CD4-positive, alpha-beta T cell treated with Interleukin-21 for 1 hour (primary cell): ENCODE measurements at regions not wholly inside any gene's neighbourhood (a gene's known extent, or its start where the extent isn't known, plus 50 kb on each side); places are given as distances from the start of the nearest gene placed in this dataset.

Source experiments
- DNase-seq: peaks from one replicate; pipeline ENCODE4 v3.0.0-alpha.2; 2020

DNA sequence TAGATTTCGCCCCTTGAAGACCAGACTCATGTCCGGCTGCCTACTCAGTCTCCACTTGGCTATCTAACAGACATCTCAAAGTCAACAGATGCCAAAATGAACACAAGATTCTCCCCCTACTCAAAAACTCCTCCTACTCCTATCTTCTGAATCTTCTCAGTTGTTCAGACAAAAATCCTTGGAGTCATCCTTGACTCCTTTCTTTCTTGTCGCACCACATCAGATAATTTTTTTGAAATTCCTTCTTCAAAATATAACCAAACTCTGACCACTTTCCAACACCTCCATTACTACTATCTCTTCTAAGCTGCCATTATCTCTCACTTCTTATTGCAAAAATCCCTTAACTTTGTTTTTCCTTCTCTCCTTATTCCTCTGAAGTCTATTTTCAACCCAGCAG is 141.9 kb upstream of the SLC7A14 start:
- DNase-seq, result no peak

GRCh38 chr3:170726976-170727661 is 141.2 kb upstream of the SLC7A14 start:
- no peak for DNase-seq

- DNase-seq, result no peak
These were observed 139.4 kb upstream of the SLC7A14 start for GRCh38 chr3:170725285-170725731.

DNA sequence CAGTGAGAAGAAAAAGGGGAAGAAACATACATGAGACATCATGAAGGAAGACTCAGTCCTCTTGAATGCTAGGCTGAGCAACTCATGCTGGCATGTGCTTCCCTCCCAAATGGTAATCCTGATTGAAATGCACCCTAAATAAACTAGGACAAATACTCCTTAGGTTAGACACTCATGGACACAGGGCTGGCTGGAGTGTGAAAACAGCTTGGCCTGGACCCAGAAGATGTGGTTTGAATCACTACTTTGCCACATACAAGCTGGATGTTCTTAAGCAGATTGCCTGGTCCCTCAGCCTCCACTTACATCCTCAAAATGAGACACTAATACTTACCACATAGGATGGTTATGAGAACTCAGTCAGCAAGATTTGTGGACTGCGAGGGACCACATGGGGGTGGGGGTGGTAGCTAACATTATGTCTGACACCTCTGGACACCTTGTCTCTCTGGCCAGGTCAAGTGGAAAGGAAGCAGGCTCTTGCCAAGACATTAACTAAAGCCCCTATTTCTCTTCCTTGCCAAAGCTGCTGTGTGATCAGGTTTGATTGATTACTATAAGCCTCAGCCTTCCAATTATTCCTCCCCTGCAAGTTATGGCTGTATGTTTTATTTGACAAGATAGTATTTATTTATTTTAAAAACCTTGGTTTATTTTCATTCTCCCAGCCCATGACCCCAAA is 138.9 kb upstream of the SLC7A14 start:
- no peak for DNase-seq

GRCh38 chr3:170723241-170723640 is 137.4 kb upstream of the SLC7A14 start:
- no peak for DNase-seq

- DNase-seq, result no peak
These were observed 135.7 kb upstream of the SLC7A14 start for GRCh38 chr3:170721563-170721962.

- no peak for DNase-seq
These were observed 133.4 kb upstream of the SLC7A14 start for GRCh38 chr3:170719300-170719699.

- DNase-seq, result no peak
These were observed 133.0 kb upstream of the SLC7A14 start for GRCh38 chr3:170718848-170719247.

GRCh38 chr3:170717410-170718402 is 131.8 kb upstream of the SLC7A14 start:
- DNase-seq, result no peak

DNA sequence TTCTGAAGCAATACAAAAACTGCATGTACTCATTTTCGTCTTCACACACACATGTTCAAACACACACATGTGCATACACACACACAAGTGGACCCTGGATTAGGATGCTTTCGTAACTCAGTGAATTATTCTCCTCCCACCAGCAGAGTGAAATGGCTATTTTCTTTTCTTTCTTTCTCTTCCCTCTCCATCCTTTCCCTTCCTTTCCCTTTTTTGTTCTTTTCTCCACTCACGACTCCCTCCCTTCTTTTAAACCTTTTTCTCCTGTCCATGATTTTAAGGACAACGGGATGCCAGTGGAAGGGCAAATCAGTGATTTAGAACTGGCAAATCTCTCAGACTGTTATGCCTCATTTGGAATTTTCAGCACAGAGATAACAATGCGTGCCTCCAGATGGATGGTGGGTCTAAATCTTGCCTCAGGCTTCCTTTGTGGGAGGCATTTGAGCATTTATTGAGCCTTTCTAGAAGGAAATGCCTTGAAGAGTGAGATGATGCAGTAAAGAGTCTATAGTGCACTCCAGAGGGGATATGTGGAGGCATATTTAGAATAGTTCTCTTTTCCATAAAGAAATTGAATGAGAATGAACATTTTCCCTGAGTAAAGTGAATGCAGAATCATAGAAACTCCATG is 130.4 kb upstream of the SLC7A14 start:
- no peak for DNase-seq

DNA sequence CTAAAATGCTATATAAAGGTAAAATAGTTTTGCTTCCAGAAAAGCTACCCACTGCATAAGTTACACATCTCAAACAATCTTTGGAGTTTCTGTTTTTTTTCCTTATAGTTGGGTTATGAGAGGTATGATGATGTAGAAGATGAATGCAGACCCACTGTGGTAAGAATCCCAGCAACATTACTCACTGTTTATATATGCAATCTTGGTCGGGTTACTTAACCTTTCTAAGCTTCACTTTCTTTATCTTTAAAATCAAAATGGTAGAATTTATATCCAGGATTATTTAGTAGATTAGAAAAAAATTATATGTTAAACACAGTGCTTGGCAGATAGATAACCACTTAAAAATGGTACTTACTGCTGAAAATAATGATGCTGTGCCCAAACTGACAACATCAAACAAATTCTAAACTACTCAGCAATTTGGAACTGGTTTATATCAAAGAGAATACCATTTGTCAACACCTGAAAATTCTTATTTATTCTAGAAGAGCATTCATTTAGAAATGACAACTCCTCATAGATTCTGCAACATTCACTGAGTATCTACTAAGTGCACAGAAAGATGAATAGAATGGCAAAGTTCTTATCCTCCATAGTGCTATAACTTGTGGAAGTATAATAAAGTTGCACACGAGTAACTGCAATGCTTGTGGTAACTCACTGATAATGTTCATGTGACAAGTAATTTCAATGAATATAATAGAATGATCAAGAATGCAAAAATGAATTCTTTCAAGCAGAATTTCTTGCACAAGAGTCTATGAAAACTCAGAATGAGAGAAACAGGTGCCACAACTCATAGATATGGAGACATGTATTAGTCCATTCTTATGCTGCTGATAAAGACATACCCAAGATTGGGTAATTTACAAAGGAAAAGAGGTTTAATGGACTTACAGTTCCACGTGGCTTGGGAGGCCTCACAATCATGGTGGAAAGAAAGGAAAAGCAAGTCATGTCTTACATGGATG is 129.0 kb upstream of the SLC7A14 start:
- DNase-seq, result no peak

DNA sequence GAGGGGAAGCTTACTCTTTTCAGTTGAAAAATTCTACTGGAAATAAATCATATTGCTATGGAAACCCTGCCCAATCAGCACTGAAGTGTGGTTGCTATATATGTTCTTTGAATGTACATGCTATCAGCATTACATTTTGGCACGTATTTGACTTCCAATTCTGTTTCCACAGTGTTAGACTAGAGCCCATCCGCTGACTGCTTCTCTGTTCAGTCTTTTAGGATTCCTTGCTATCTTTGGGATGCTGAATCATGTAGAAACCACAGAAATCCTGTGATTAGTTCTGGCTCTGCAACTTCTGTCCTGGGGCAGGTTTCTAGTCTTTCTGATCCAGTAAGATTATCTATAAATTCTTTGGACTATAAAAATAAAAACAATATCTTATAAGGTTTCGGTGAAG is 128.2 kb upstream of the SLC7A14 start:
- no peak for DNase-seq

DNA sequence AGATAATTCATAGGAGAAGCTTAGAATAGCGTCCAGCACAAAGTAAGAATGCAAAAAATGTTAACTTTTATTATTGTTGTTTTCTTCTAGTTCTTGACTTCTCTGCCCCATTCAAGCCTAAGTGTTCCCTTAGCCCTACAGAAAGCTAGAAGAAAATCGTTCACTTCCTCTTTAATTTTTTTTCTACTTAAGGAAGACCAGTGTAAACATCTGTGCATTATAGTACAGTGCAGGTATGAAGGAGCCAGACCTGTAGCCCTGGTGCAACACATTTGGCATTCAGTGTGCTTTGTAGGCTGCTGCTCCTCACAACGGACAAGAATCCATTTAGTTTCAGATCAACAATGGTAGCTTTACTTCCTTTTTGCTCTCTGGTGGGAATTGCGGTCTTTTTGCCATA is 127.8 kb upstream of the SLC7A14 start:
- DNase-seq, result no peak

GRCh38 chr3:170712798-170713197 is 126.9 kb upstream of the SLC7A14 start:
- DNase-seq, result no peak

- DNase-seq, result no peak
These were observed 126.5 kb upstream of the SLC7A14 start for GRCh38 chr3:170712336-170712735.

GRCh38 chr3:170711786-170712185 is 125.9 kb upstream of the SLC7A14 start:
- DNase-seq, result no peak

GRCh38 chr3:170709046-170709445 is 123.2 kb upstream of the SLC7A14 start:
- DNase-seq, result no peak

- no peak for DNase-seq
These were observed 122.0 kb upstream of the SLC7A14 start for GRCh38 chr3:170707899-170708298.

- no peak for DNase-seq
These were observed 119.3 kb upstream of the SLC7A14 start for GRCh38 chr3:170705131-170705530.

DNA sequence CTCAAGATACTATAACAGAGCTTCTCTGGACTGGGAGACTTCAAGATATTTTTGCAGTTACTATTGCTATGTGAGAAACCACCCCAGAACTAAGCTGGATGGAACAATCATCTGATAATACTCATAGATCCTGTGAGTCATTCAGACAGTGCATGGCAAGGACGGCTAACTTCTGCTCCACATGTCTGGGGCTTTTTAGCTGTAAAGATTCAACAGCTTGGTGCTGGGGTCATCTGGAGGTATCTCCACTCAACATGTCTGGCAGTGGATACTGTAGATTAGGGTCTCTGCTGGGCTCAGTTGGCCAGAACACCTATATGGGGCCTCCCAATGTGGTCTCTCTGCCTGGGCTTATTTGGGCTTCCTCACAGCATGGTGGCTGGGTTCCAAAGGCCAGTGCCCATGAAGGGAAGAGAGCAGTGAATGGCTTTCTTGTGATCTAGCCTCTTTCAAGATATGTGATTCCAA is 117.3 kb upstream of the SLC7A14 start:
- DNase-seq, result no peak
